Uterus (tissue), 2 donors: ENCODE measurements at regions not wholly inside any gene's neighbourhood (a gene's known extent, or its start where the extent isn't known, plus 50 kb on each side); places are given as distances from the start of the nearest gene placed in this dataset.

Experiments
- CTCF ChIP-seq, 4 experiments: fragments of 200-600 bp in 2 of 4; fragments of 450-650 bp in 2 of 4; sonication (generic) in 2 of 4; IDR thresholded peaks; one replicate each; pipeline ENCODE4 v1.5.1; 2016 to 2019; ENCODE audit warnings: antibody characterized with exemption in 4 of 4, mild to moderate bottlenecking in 2 of 4, moderate library complexity in 1 of 4
- POLR2A ChIP-seq, 2 donors: fragments of 450-650 bp; IDR thresholded peaks; one replicate each; pipeline ENCODE4 v1.6.1; 2016; ENCODE audit warnings: antibody characterized with exemption in 2 of 2, mild to moderate bottlenecking in 1 of 2, moderate library complexity in 1 of 2

GRCh38 chr3:55165278-55165677 lies 237.4 kb upstream of the LRTM1 start:
- TF ChIP-seq CTCF (IDR thresholded peaks at IDR 0.05) (no peak), POLR2A (IDR thresholded peaks at IDR 0.05) (no peak)
